HEK293 (cell line): ENCODE measurements at regions not wholly inside any gene's neighbourhood (a gene's known extent, or its start where the extent isn't known, plus 50 kb on each side); places are given as distances from the start of the nearest gene placed in this dataset.

Source experiments
- CTCF ChIA-PET: fragments of 350-600 bp; formaldehyde crosslinking; extraction: SDS; loops from one replicate; lab custom pipeline; 2021; ENCODE audit warnings: antibody characterized with exemption; lab: Yijun Ruan, JAX
- POLR2A ChIA-PET: fragments of 300-600 bp; formaldehyde crosslinking; extraction: SDS; loops from one replicate; lab custom pipeline; 2020; ENCODE audit warnings: antibody characterized with exemption, inconsistent platforms; lab: Yijun Ruan, JAX
- H3K27ac ChIP-seq: fragments of 200-500 bp; sonication (Bioruptor generic); 2 replicates; pipeline ENCODE4 v1.5.1; 2014; ENCODE audit warnings: low read depth, low read length, control low read depth, inconsistent platforms; ENCODE audit errors: extremely low read depth
- H3K36me3 ChIP-seq, 2 experiments: fragments of 200-500 bp in 1 of 2; sonication (Bioruptor generic) in 1 of 2; 1 replicate in 1 of 2; 2 replicates in 1 of 2; pipeline ENCODE4 v1.5.1; 2014 to 2017; ENCODE audit warnings: inconsistent platforms in 2 of 2, low read length in 2 of 2; ENCODE audit not compliant: control insufficient read depth in 2 of 2, insufficient read depth in 1 of 2
- H3K4me1 ChIP-seq: fragments of 200-500 bp; sonication (Bioruptor generic); 2 replicates; pipeline ENCODE4 v1.5.1; 2014; ENCODE audit warnings: mild to moderate bottlenecking, low read length, inconsistent platforms; ENCODE audit not compliant: control insufficient read depth, insufficient read depth
- H3K4me3 ChIP-seq: 2 replicates; pipeline ENCODE4 v1.5.1; 2011; ENCODE audit warnings: low read depth, mild to moderate bottlenecking, control low read depth, low read length, moderate library complexity
- H3K9me3 ChIP-seq: fragments of 200-500 bp; sonication (Bioruptor generic); 2 replicates; pipeline ENCODE4 v1.5.1; 2014; ENCODE audit warnings: low read depth, low read length, inconsistent platforms; ENCODE audit not compliant: control insufficient read depth, insufficient read depth
- BCL11A ChIP-seq: fragments of 450-650 bp; formaldehyde crosslinking; IDR thresholded peaks from 2 replicates; pipeline ENCODE4 v1.5.1; 2016; ENCODE audit warnings: low read depth, missing biosample characterization, missing genetic modification characterization
- BCL11B ChIP-seq: fragments of 450-650 bp; formaldehyde crosslinking; IDR thresholded peaks from 2 replicates; pipeline ENCODE4 v1.5.1; 2016; ENCODE audit warnings: low read depth, missing biosample characterization, missing genetic modification characterization
- KLF1 ChIP-seq: fragments of 450-650 bp; formaldehyde crosslinking; IDR thresholded peaks from 2 replicates; pipeline ENCODE4 v1.5.1; 2016; ENCODE audit warnings: missing biosample characterization, missing genetic modification characterization
- OSR2 ChIP-seq: fragments of 450-650 bp; formaldehyde crosslinking; IDR thresholded peaks from 2 replicates; pipeline ENCODE4 v1.5.1; 2016; ENCODE audit warnings: missing biosample characterization, missing genetic modification characterization
- PRDM1 ChIP-seq: fragments of 450-650 bp; formaldehyde crosslinking; IDR thresholded peaks from 2 replicates; pipeline ENCODE4; 2016; ENCODE audit warnings: missing biosample characterization, missing genetic modification characterization
- RBAK ChIP-seq: fragments of 450-650 bp; formaldehyde crosslinking; IDR thresholded peaks from 2 replicates; pipeline ENCODE4 v1.5.1; 2016; ENCODE audit warnings: missing biosample characterization, missing genetic modification characterization
- ZEB2 ChIP-seq: fragments of 450-650 bp; formaldehyde crosslinking; IDR thresholded peaks from 2 replicates; pipeline ENCODE4 v1.5.1; 2016; ENCODE audit warnings: missing biosample characterization, missing genetic modification characterization
- ZIC2 ChIP-seq: fragments of 450-650 bp; formaldehyde crosslinking; IDR thresholded peaks from 2 replicates; pipeline ENCODE4 v1.5.1; 2016; ENCODE audit warnings: missing biosample characterization, missing genetic modification characterization
- ZNF10 ChIP-seq: fragments of 450-650 bp; formaldehyde crosslinking; IDR thresholded peaks from 2 replicates; pipeline ENCODE4 v1.5.1; 2017; ENCODE audit warnings: missing biosample characterization, missing genetic modification characterization
- ZNF114 ChIP-seq: fragments of 450-650 bp; formaldehyde crosslinking; IDR thresholded peaks from 2 replicates; pipeline ENCODE4 v1.5.0; 2017; ENCODE audit warnings: missing biosample characterization, missing genetic modification characterization
- ZNF174 ChIP-seq: fragments of 450-650 bp; formaldehyde crosslinking; IDR thresholded peaks from 2 replicates; pipeline ENCODE4 v1.5.0; 2017; ENCODE audit warnings: missing biosample characterization, mild to moderate bottlenecking, missing genetic modification characterization
- ZNF23 ChIP-seq: fragments of 450-650 bp; formaldehyde crosslinking; IDR thresholded peaks from 2 replicates; pipeline ENCODE4 v1.5.1; 2016; ENCODE audit warnings: missing biosample characterization, missing genetic modification characterization, borderline replicate concordance
- ZNF239 ChIP-seq: fragments of 450-650 bp; formaldehyde crosslinking; IDR thresholded peaks from 2 replicates; pipeline ENCODE4 v1.5.1; 2016; ENCODE audit warnings: missing biosample characterization, missing genetic modification characterization
- ZNF416 ChIP-seq: fragments of 450-650 bp; formaldehyde crosslinking; IDR thresholded peaks from 2 replicates; pipeline ENCODE4 v1.5.1; 2016; ENCODE audit warnings: missing biosample characterization, missing genetic modification characterization
- ZNF548 ChIP-seq: fragments of 450-650 bp; formaldehyde crosslinking; IDR thresholded peaks from 2 replicates; pipeline ENCODE4 v1.5.1; 2016; ENCODE audit warnings: missing biosample characterization, missing genetic modification characterization
- ZNF560 ChIP-seq: fragments of 450-650 bp; formaldehyde crosslinking; IDR thresholded peaks from 2 replicates; pipeline ENCODE4 v1.5.1; 2017; ENCODE audit warnings: missing biosample characterization, missing genetic modification characterization, borderline replicate concordance
- ZNF621 ChIP-seq: fragments of 450-650 bp; formaldehyde crosslinking; IDR thresholded peaks from 2 replicates; pipeline ENCODE4 v1.5.1; 2017; ENCODE audit warnings: missing biosample characterization, missing genetic modification characterization
- ZNF654 ChIP-seq: fragments of 450-650 bp; formaldehyde crosslinking; IDR thresholded peaks from 2 replicates; pipeline ENCODE4 v1.5.1; 2016; ENCODE audit warnings: low read depth, missing biosample characterization, missing genetic modification characterization
- ZNF664 ChIP-seq: fragments of 450-650 bp; formaldehyde crosslinking; IDR thresholded peaks from 2 replicates; pipeline ENCODE4 v1.5.1; 2016; ENCODE audit warnings: missing biosample characterization, missing genetic modification characterization
- ZNF792 ChIP-seq: fragments of 450-650 bp; formaldehyde crosslinking; IDR thresholded peaks from 2 replicates; pipeline ENCODE4 v1.5.1; 2016; ENCODE audit warnings: missing biosample characterization, missing genetic modification characterization
- ZNF830 ChIP-seq: fragments of 450-650 bp; IDR thresholded peaks from 2 replicates; pipeline ENCODE4 v1.5.0; 2018; ENCODE audit warnings: missing biosample characterization, missing genetic modification characterization, low read depth, mild to moderate bottlenecking, moderate library complexity
- ZSCAN16 ChIP-seq: fragments of 450-650 bp; formaldehyde crosslinking; IDR thresholded peaks from 2 replicates; pipeline ENCODE4 v1.5.1; 2016; ENCODE audit warnings: missing biosample characterization, missing genetic modification characterization
- ZXDB ChIP-seq: fragments of 450-650 bp; formaldehyde crosslinking; IDR thresholded peaks from 2 replicates; pipeline ENCODE4 v1.5.1; 2016; ENCODE audit warnings: missing biosample characterization, missing genetic modification characterization
- TF ChIP-seq, protein P1 (sequence below): fragments of 450-650 bp; IDR thresholded peaks from 2 replicates; pipeline ENCODE4 v1.5.1; 2018; ENCODE audit warnings: missing biosample characterization, mild to moderate bottlenecking, missing genetic modification characterization
- TF ChIP-seq, protein P2 (sequence below): fragments of 450-650 bp; formaldehyde crosslinking; IDR thresholded peaks from 2 replicates; pipeline ENCODE4 v1.5.1; 2017; ENCODE audit warnings: missing biosample characterization, missing genetic modification characterization
- TF ChIP-seq, protein P3 (sequence below): fragments of 450-650 bp; formaldehyde crosslinking; IDR thresholded peaks from 2 replicates; pipeline ENCODE4 v1.5.0; 2017; ENCODE audit warnings: missing biosample characterization, missing genetic modification characterization, borderline replicate concordance
- TF ChIP-seq, protein P4 (sequence below): fragments of 450-650 bp; formaldehyde crosslinking; IDR thresholded peaks from 2 replicates; pipeline ENCODE4 v1.5.1; 2016; ENCODE audit warnings: missing biosample characterization, missing genetic modification characterization
- TF ChIP-seq, protein P5 (sequence below): fragments of 450-650 bp; formaldehyde crosslinking; IDR thresholded peaks from 2 replicates; pipeline ENCODE4 v1.5.1; 2016; ENCODE audit warnings: missing biosample characterization, missing genetic modification characterization
- TF ChIP-seq, protein P6 (sequence below): fragments of 450-650 bp; formaldehyde crosslinking; IDR thresholded peaks from 2 replicates; pipeline ENCODE4 v1.5.1; 2017; ENCODE audit warnings: missing biosample characterization, missing genetic modification characterization

DNA sequence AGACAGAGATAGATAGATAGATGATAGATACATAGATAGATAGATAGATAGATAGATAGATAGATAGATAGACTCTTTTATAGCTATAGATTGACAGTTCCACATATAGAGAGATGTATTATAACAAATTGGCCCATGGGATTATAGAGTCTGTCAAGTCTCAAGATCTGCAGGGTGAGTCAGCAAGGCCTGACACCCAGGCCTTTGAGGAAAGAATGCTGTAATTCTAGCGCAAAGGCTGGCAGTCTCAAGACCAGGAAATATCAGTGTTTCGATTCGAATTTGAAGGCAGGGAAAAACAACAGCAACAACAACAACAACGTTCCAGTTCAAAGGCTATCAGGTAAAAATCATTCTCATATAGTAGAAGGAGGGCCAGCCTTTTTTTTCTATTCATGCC is 339.2 kb upstream of the CDH9 start:
- CTCF ChIA-PET, result no interaction called here
- no peaks in the 10 kb centered on the region for H3K36me3 ChIP-seq
- POLR2A ChIA-PET, result no interaction called here
- H3K4me1 ChIP-seq, result no peaks in the 10 kb centered on the region
- no peak overlapping the region for H3K27ac ChIP-seq
- H3K4me3 ChIP-seq, result no peak overlapping the region
- no peaks in the 10 kb centered on the region for H3K9me3 ChIP-seq
- TF ChIP-seq, protein P1, sequence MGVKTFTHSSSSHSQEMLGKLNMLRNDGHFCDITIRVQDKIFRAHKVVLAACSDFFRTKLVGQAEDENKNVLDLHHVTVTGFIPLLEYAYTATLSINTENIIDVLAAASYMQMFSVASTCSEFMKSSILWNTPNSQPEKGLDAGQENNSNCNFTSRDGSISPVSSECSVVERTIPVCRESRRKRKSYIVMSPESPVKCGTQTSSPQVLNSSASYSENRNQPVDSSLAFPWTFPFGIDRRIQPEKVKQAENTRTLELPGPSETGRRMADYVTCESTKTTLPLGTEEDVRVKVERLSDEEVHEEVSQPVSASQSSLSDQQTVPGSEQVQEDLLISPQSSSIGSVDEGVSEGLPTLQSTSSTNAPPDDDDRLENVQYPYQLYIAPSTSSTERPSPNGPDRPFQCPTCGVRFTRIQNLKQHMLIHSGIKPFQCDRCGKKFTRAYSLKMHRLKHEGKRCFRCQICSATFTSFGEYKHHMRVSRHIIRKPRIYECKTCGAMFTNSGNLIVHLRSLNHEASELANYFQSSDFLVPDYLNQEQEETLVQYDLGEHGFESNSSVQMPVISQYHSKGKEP (tag by site-specific recombination), result no peak
- TF ChIP-seq OSR2 (tag by site-specific recombination) (no peak), ZNF23 (tag by site-specific recombination) (no peak), ZNF548 (tag by site-specific recombination) (no peak), PRDM1 (tag by site-specific recombination) (no peak), ZNF664 (no peak), ZNF654 (no peak), ZNF830 (tag by site-specific recombination) (no peak), ZNF792 (tag by site-specific recombination) (no peak), ZNF114 (no peak), KLF1 (tag by site-specific recombination) (no peak), BCL11B (no peak), ZNF621 (no peak), BCL11A (no peak)
- TF ChIP-seq, protein P2, sequence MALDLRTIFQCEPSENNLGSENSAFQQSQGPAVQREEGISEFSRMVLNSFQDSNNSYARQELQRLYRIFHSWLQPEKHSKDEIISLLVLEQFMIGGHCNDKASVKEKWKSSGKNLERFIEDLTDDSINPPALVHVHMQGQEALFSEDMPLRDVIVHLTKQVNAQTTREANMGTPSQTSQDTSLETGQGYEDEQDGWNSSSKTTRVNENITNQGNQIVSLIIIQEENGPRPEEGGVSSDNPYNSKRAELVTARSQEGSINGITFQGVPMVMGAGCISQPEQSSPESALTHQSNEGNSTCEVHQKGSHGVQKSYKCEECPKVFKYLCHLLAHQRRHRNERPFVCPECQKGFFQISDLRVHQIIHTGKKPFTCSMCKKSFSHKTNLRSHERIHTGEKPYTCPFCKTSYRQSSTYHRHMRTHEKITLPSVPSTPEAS (tag by site-specific recombination), result no peak
- TF ChIP-seq, protein P3, sequence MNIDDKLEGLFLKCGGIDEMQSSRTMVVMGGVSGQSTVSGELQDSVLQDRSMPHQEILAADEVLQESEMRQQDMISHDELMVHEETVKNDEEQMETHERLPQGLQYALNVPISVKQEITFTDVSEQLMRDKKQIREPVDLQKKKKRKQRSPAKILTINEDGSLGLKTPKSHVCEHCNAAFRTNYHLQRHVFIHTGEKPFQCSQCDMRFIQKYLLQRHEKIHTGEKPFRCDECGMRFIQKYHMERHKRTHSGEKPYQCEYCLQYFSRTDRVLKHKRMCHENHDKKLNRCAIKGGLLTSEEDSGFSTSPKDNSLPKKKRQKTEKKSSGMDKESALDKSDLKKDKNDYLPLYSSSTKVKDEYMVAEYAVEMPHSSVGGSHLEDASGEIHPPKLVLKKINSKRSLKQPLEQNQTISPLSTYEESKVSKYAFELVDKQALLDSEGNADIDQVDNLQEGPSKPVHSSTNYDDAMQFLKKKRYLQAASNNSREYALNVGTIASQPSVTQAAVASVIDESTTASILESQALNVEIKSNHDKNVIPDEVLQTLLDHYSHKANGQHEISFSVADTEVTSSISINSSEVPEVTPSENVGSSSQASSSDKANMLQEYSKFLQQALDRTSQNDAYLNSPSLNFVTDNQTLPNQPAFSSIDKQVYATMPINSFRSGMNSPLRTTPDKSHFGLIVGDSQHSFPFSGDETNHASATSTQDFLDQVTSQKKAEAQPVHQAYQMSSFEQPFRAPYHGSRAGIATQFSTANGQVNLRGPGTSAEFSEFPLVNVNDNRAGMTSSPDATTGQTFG (tag by site-specific recombination), result no peak
- TF ChIP-seq, protein P4, sequence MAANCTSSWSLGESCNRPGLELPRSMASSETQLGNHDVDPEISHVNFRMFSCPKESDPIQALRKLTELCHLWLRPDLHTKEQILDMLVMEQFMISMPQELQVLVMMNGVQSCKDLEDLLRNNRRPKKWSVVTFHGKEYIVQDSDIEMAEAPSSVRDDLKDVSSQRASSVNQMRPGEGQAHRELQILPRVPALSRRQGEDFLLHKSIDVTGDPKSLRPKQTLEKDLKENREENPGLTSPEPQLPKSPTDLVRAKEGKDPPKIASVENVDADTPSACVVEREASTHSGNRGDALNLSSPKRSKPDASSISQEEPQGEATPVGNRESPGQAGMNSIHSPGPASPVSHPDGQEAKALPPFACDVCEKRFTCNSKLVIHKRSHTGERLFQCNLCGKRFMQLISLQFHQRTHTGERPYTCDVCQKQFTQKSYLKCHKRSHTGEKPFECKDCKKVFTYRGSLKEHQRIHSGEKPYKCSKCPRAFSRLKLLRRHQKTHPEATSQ (tag by site-specific recombination), result no peak

- ChIA-PET CTCF (no interaction called here), POLR2A (no interaction called here)
- H3K4me3 ChIP-seq, result no peak overlapping the region
- H3K4me1 ChIP-seq, result no peaks in the 10 kb centered on the region
- H3K27ac ChIP-seq, result no peak overlapping the region
- H3K36me3 ChIP-seq, result no peaks in the 10 kb centered on the region
- H3K9me3 ChIP-seq, result no peaks in the 10 kb centered on the region
- TF ChIP-seq ZEB2 (tag by site-specific recombination), result no peak
- TF ChIP-seq ZNF174, result no peak
- no peak for TF ChIP-seq ZIC2 (tag by site-specific recombination)
- TF ChIP-seq ZNF416 (tag by site-specific recombination), result no peak
- TF ChIP-seq ZSCAN16 (tag by site-specific recombination), result no peak
- no peak for TF ChIP-seq ZXDB
- no peak for TF ChIP-seq RBAK (tag by site-specific recombination)
- TF ChIP-seq, protein P5, sequence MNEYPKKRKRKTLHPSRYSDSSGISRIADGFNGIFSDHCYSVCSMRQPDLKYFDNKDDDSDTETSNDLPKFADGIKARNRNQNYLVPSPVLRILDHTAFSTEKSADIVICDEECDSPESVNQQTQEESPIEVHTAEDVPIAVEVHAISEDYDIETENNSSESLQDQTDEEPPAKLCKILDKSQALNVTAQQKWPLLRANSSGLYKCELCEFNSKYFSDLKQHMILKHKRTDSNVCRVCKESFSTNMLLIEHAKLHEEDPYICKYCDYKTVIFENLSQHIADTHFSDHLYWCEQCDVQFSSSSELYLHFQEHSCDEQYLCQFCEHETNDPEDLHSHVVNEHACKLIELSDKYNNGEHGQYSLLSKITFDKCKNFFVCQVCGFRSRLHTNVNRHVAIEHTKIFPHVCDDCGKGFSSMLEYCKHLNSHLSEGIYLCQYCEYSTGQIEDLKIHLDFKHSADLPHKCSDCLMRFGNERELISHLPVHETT (tag by site-specific recombination), result no peak
- no peak for TF ChIP-seq ZNF10 (tag by site-specific recombination)
- TF ChIP-seq ZNF239 (tag by site-specific recombination), result no peak
- TF ChIP-seq, protein P6, sequence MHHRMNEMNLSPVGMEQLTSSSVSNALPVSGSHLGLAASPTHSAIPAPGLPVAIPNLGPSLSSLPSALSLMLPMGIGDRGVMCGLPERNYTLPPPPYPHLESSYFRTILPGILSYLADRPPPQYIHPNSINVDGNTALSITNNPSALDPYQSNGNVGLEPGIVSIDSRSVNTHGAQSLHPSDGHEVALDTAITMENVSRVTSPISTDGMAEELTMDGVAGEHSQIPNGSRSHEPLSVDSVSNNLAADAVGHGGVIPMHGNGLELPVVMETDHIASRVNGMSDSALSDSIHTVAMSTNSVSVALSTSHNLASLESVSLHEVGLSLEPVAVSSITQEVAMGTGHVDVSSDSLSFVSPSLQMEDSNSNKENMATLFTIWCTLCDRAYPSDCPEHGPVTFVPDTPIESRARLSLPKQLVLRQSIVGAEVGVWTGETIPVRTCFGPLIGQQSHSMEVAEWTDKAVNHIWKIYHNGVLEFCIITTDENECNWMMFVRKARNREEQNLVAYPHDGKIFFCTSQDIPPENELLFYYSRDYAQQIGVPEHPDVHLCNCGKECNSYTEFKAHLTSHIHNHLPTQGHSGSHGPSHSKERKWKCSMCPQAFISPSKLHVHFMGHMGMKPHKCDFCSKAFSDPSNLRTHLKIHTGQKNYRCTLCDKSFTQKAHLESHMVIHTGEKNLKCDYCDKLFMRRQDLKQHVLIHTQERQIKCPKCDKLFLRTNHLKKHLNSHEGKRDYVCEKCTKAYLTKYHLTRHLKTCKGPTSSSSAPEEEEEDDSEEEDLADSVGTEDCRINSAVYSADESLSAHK (tag by site-specific recombination), result no peak
- no peak for TF ChIP-seq ZNF560
Measured at GRCh38 chr5:27353970-27354369, 315.6 kb upstream of the CDH9 start.
